OCI-LY1 (cell line): ENCODE measurements at regions not wholly inside any gene's neighbourhood (a gene's known extent, or its start where the extent isn't known, plus 50 kb on each side); places are given as distances from the start of the nearest gene placed in this dataset.

Source experiments
- EZH2 ChIP-seq: fragments of 200-600 bp; sonication (generic), shearing (Covaris generic); IDR thresholded peaks from 2 replicates; pipeline ENCODE4 v1.8.0; 2017; ENCODE audit warnings: borderline replicate concordance, mixed run types, mild to moderate bottlenecking, antibody characterized with exemption, low read length, moderate library complexity, mixed read lengths
- TF ChIP-seq, protein P1 (sequence below): fragments of 200-600 bp; sonication (generic), shearing (Covaris generic); IDR thresholded peaks from 2 replicates; pipeline ENCODE4 v1.5.1; 2017; ENCODE audit warnings: mild to moderate bottlenecking, antibody characterized with exemption, low read length, moderate library complexity, mixed read lengths

DNA sequence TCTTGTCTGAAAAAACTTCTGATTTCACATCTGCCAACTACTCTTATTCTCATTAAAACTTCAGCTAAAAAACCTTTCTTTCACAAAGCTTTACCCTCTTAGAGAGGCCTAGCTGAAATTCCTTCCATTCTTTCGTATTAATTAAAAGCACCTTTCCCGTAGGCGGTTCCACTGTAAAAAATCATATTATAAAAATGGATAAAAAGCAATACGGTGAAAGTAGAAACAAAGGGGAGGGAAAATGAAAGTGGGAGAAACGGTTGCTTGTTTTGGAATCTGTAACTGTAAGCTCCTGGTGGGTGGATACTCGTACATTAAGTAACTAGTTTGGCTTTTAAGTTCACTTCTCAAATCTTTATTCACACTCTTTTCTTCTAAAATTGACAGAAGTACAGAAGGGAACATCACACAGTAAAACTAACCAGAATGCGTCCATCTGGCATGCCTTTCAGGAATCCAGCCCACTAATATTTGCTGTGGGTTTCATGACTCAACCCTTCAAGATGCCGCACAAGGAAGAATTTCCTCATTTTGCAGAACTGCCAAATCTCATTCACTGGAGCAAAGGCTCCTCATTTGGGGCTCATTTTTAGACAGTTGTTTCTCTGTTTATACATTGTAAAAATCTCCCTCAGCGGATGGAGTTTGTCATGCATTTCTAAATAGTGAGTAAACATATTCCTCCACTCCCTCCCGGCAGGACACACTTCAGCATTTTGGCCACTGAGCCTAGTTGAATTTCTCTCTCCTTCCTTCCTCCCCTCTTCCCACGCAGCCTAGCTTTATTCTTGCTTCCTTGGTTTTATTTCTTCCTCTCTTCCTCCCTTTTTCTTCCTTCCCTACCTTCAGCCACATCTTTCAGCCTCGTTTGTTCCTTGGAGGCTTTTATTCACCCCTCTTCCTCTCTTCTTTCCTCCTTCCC is 419.5 kb upstream of the NAALADL2 start:
- TF ChIP-seq, protein P1, sequence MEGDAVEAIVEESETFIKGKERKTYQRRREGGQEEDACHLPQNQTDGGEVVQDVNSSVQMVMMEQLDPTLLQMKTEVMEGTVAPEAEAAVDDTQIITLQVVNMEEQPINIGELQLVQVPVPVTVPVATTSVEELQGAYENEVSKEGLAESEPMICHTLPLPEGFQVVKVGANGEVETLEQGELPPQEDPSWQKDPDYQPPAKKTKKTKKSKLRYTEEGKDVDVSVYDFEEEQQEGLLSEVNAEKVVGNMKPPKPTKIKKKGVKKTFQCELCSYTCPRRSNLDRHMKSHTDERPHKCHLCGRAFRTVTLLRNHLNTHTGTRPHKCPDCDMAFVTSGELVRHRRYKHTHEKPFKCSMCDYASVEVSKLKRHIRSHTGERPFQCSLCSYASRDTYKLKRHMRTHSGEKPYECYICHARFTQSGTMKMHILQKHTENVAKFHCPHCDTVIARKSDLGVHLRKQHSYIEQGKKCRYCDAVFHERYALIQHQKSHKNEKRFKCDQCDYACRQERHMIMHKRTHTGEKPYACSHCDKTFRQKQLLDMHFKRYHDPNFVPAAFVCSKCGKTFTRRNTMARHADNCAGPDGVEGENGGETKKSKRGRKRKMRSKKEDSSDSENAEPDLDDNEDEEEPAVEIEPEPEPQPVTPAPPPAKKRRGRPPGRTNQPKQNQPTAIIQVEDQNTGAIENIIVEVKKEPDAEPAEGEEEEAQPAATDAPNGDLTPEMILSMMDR: no peak
- TF ChIP-seq EZH2: no peak
